Activated B cell treated with CpG ODN at 0.5 μM for 24 hours (primary cell): ENCODE measurements at regions not wholly inside any gene's neighbourhood (a gene's known extent, or its start where the extent isn't known, plus 50 kb on each side); places are given as distances from the start of the nearest gene placed in this dataset.

ENCODE experiments used
- ATAC-seq: fragments of 200-7000 bp; cut with Tn5 transposase; one replicate; pipeline ENCODE4 v1.10.0; 2021; ENCODE audit warnings: low read depth, mild to moderate bottlenecking, moderate library complexity
- CTCF ChIA-PET: fragments of 350-600 bp; sonication (Branson Sonifier 250); formaldehyde crosslinking; loops from one replicate; lab custom pipeline; 2021; ENCODE audit warnings: antibody characterized with exemption; lab: Charles Lee
- POLR2A ChIA-PET: fragments of 350-600 bp; sonication (Branson Sonifier 250); formaldehyde crosslinking; loops from one replicate; lab custom pipeline; 2021; ENCODE audit warnings: antibody characterized with exemption; lab: Charles Lee
- DNase-seq: peaks from one replicate; pipeline ENCODE4 v3.0.0; 2022
- H3K27ac Mint-ChIP-seq: one replicate; pipeline ENCODE4 v1.8.0; 2020; ENCODE audit warnings: mixed read lengths
- H3K27me3 Mint-ChIP-seq: one replicate; pipeline ENCODE4 v1.8.0; 2021; ENCODE audit warnings: mixed read lengths
- H3K36me3 Mint-ChIP-seq: one replicate; pipeline ENCODE4 v1.8.0; 2021; ENCODE audit warnings: low read depth, mixed read lengths
- H3K4me1 Mint-ChIP-seq: one replicate; pipeline ENCODE4 v1.8.0; 2021; ENCODE audit warnings: mixed read lengths
- H3K4me3 Mint-ChIP-seq: one replicate; pipeline ENCODE4 v1.8.0; 2020; ENCODE audit warnings: mild to moderate bottlenecking, mixed read lengths
- H3K9me3 Mint-ChIP-seq: one replicate; pipeline ENCODE4 v1.8.0; 2020; ENCODE audit warnings: mixed read lengths
- intact Hi-C: fragments of 100-400 bp; cut with micrococcal nuclease; formaldehyde crosslinking; loops from one replicate; pipeline ENCODE4 v1.15.1; 2024
- TF ChIP-seq, protein P1 (sequence below): fragments of 200-600 bp; IDR thresholded peaks from one replicate; pipeline ENCODE4 v1.8.0; 2022; ENCODE audit warnings: antibody characterized with exemption, mild to moderate bottlenecking

DNA sequence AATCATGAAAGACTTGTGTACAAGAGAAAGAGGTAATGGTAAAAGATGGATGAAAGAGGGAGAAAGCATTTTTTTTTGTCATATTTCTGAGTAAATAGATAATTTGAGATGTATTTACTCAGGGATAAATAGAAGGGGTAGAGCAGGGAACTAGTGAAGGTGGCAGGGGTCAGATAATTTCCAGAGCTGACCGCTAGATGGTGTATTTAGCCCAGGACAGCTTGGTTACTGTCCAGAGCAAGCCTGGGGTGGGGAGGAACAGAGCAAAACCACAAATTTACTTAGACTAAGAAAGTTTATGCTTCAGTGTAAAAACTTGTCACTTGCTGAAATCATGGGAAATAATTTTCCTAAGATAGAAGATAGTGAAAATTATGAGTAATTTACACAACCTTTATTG, 91.5 kb downstream of the XCL2 start:
- CTCF ChIA-PET = no interaction called here
- H3K27ac Mint-ChIP-seq = no peak overlapping the region
- DNase-seq = no peak
- H3K9me3 Mint-ChIP-seq = peaks cover 4% of the 10 kb centered on the region
- no peaks in the 10 kb centered on the region for H3K4me1 Mint-ChIP-seq
- no peak overlapping the region for H3K4me3 Mint-ChIP-seq
- no peak for ATAC-seq
- TF ChIP-seq, protein P1, sequence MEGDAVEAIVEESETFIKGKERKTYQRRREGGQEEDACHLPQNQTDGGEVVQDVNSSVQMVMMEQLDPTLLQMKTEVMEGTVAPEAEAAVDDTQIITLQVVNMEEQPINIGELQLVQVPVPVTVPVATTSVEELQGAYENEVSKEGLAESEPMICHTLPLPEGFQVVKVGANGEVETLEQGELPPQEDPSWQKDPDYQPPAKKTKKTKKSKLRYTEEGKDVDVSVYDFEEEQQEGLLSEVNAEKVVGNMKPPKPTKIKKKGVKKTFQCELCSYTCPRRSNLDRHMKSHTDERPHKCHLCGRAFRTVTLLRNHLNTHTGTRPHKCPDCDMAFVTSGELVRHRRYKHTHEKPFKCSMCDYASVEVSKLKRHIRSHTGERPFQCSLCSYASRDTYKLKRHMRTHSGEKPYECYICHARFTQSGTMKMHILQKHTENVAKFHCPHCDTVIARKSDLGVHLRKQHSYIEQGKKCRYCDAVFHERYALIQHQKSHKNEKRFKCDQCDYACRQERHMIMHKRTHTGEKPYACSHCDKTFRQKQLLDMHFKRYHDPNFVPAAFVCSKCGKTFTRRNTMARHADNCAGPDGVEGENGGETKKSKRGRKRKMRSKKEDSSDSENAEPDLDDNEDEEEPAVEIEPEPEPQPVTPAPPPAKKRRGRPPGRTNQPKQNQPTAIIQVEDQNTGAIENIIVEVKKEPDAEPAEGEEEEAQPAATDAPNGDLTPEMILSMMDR = no peak
- no peaks in the 10 kb centered on the region for H3K36me3 Mint-ChIP-seq
- POLR2A ChIA-PET = no interaction called here
- intact Hi-C loops = no loop called here
- H3K27me3 Mint-ChIP-seq = no peaks in the 10 kb centered on the region

DNA sequence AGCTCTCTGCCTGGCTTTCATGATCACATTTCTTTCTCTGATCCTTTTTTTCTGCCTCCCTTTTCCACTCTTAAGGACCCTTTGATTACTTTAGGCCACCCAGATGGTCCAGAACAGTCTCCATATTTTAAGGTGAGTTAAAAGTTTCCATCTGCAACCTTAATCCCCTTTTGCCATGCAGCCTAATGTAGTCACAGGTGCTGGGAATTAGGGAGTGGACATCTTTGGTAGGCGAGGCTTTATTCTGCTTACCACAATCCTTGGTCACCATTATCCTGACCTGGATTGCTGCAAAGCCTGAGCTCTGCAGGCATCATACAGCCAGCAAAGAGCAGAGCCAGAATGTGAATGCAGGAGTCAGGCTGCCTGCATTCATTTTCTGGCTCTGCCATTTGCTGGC, 95.9 kb downstream of the XCL2 start:
- TF ChIP-seq, protein P1 = no peak
- peaks cover 4% of the 10 kb centered on the region for H3K9me3 Mint-ChIP-seq
- ATAC-seq = no peak
- intact Hi-C loops = no loop called here
- no peaks in the 10 kb centered on the region for H3K36me3 Mint-ChIP-seq
- no peak for DNase-seq
- H3K4me3 Mint-ChIP-seq = no peak overlapping the region
- H3K27me3 Mint-ChIP-seq = peaks cover 3% of the 10 kb centered on the region
- H3K27ac Mint-ChIP-seq = no peak overlapping the region
- no peaks in the 10 kb centered on the region for H3K4me1 Mint-ChIP-seq
- ChIA-PET POLR2A (no interaction called here), CTCF (interaction anchor here (1.0 kb wide), 1 partner anchor 8 kb away, joined by 3 read pairs; no protein-coding TSS in a partner anchor)

DNA sequence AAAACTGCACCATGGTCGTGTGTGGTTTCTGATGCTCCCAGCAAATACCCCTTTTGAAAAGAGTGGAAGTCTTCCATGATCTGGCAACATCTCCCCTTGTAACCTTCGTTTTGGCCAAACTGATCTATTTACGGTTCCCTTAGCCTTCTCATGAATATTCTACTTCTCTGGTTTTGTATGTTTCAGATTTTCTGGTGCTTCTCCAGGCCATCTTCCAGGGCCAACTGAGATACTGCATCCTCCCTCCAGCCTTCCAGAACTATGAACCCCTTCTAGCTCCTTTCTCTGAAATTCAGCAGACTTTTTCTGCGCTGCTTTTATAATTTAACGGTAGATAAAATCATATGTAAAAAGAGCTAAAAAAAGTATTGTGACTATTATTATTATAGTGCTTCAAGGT, 97.7 kb downstream of the XCL2 start:
- Mint-ChIP-seq H3K27ac (no peak overlapping the region), H3K9me3 (no peaks in the 10 kb centered on the region), H3K4me3 (no peak overlapping the region), H3K27me3 (peaks cover 5% of the 10 kb centered on the region), H3K36me3 (no peaks in the 10 kb centered on the region), H3K4me1 (no peaks in the 10 kb centered on the region)
- TF ChIP-seq, protein P1 = no peak
- CTCF ChIA-PET = no interaction called here
- DNase-seq (no peak), ATAC-seq (no peak)
- POLR2A ChIA-PET = no interaction called here
- intact Hi-C loops = no loop called here

DNA sequence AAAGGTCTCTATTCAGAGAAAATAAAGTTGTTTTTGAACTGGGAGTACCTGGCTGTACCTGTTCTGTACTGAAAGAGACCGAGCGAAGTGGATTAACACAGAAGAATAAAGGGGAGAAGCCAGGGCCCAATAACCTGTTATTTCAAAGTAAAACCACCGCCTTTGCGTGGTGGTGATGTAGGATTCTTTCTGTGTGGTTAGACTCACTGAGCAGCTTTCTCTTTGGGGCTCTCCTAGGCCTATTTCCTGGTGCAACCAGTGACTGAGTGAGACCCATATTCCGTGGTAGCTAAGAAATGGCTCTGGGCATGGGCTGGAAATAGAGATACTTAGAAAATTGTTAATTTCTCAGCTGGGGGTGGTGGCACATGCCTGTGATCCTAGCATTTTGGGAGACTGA, 99.9 kb downstream of the XCL2 start:
- POLR2A ChIA-PET = no interaction called here
- intact Hi-C loops = no loop called here
- no peak for DNase-seq

DNA sequence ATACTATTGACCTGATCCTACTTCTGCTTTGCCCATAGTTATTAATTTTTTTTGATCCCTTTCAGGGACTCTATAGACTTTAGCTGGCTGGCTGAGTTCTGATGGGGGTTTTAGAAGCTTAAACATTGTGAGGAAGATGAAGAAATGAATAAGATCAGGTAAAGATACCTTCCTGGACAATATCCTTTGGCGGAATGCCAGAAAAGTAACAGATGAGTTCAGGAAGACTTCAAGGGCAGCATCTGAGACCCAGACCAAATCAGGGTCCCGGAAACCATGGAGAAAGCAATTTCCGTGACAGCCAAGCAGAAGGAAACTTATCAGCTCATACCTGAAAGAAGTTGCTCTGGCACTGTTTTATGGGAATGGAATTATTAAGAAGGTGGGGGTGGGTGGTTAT, 100.4 kb downstream of the XCL2 start:
- ChIA-PET POLR2A (no interaction called here), CTCF (no interaction called here)
- H3K27me3 Mint-ChIP-seq = peaks cover 19% of the 10 kb centered on the region
- ATAC-seq (no peak), DNase-seq (no peak)
- H3K9me3 Mint-ChIP-seq = no peaks in the 10 kb centered on the region
- no peak overlapping the region for H3K4me3 Mint-ChIP-seq
- TF ChIP-seq, protein P1 = no peak
- H3K4me1 Mint-ChIP-seq = peaks cover 5% of the 10 kb centered on the region
- H3K27ac Mint-ChIP-seq = no peak overlapping the region
- intact Hi-C loops = no loop called here
- H3K36me3 Mint-ChIP-seq = no peaks in the 10 kb centered on the region

More for the DNA sequence above, 99.9 kb downstream of the XCL2 start:
- no peaks in the 10 kb centered on the region for H3K9me3 Mint-ChIP-seq
- no peak for ATAC-seq
- no peak overlapping the region for H3K27ac Mint-ChIP-seq
- H3K4me3 Mint-ChIP-seq = no peak overlapping the region
- peaks cover 18% of the 10 kb centered on the region for H3K27me3 Mint-ChIP-seq
- peaks cover 5% of the 10 kb centered on the region for H3K4me1 Mint-ChIP-seq
- no peaks in the 10 kb centered on the region for H3K36me3 Mint-ChIP-seq
- CTCF ChIA-PET = no interaction called here
- TF ChIP-seq, protein P1 = no peak
